RWPE1 (cell line): ENCODE measurements at regions not wholly inside any gene's neighbourhood (a gene's known extent, or its start where the extent isn't known, plus 50 kb on each side); places are given as distances from the start of the nearest gene placed in this dataset.

Experiments used
- CTCF ChIA-PET: fragments of 350-600 bp; sonication (Branson Sonifier 250); formaldehyde crosslinking; extraction: SDS; loops from one replicate; lab custom pipeline; 2021; lab: Yijun Ruan, JAX
- POLR2A ChIA-PET: fragments of 400-600 bp; formaldehyde crosslinking; extraction: SDS; loops from one replicate; lab custom pipeline; 2020; ENCODE audit warnings: antibody characterized with exemption; ENCODE audit not compliant: low non-redundant PET; lab: Yijun Ruan, JAX
- DNase-seq: peaks from one replicate; pipeline ENCODE4 v3.0.0; 2012; ENCODE audit warnings: low spot score
- H3K27ac ChIP-seq: fragments of 450-650 bp; 2 replicates; pipeline ENCODE4 v1.5.1; 2017
- TF ChIP-seq, protein P1 (sequence below): fragments of 450-650 bp; conservative IDR thresholded peaks from 2 replicates; pipeline ENCODE4 v1.5.1; 2017; ENCODE audit warnings: low read depth, mild to moderate bottlenecking

DNA sequence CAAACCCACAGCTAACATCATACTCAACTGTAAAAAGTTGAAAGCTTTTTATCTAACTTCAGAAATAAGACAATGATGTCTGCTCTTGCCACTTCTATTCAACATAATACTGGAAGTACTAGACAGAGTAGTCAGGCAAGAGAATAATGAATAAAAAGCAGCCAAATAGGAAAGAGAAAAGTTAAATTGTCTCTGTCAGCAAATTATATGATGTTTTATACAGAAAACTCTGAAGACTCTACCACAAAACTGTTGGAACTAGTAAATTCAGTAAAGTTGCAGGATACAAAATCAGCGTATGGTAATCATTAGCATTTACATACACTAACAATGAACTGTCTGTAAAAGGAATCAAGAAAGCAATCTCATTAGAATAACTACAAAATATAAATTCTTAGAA is 752.9 kb upstream of the CT83 start:
- ChIA-PET CTCF (no interaction called here), POLR2A (no interaction called here)
- no peak for DNase-seq
- TF ChIP-seq, protein P1, sequence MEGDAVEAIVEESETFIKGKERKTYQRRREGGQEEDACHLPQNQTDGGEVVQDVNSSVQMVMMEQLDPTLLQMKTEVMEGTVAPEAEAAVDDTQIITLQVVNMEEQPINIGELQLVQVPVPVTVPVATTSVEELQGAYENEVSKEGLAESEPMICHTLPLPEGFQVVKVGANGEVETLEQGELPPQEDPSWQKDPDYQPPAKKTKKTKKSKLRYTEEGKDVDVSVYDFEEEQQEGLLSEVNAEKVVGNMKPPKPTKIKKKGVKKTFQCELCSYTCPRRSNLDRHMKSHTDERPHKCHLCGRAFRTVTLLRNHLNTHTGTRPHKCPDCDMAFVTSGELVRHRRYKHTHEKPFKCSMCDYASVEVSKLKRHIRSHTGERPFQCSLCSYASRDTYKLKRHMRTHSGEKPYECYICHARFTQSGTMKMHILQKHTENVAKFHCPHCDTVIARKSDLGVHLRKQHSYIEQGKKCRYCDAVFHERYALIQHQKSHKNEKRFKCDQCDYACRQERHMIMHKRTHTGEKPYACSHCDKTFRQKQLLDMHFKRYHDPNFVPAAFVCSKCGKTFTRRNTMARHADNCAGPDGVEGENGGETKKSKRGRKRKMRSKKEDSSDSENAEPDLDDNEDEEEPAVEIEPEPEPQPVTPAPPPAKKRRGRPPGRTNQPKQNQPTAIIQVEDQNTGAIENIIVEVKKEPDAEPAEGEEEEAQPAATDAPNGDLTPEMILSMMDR: no peak
- H3K27ac ChIP-seq: no peak overlapping the region

DNA sequence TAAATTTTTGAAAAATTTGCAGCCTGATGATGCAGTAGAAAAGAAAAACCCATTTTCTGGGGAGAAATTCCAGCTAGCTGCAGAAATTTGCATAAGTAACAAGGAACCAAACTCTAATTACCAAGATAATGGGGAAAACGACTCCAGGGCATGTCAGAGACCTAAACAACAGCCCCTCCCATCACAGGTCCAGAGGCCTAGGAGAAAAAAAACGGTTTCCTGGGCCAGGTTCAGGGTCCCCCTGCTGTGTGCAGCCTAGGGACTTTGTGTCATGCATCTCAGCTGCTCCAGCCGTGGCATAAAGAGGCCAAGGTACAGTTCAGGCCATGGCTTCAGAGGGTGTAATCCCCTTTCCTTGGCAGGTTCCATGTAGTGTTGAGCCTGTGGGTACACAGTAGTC is 733.7 kb upstream of the CT83 start:
- ChIA-PET CTCF (no interaction called here), POLR2A (no interaction called here)
- TF ChIP-seq, protein P1: no peak
- DNase-seq: no peak
- H3K27ac ChIP-seq: no peak overlapping the region

DNA sequence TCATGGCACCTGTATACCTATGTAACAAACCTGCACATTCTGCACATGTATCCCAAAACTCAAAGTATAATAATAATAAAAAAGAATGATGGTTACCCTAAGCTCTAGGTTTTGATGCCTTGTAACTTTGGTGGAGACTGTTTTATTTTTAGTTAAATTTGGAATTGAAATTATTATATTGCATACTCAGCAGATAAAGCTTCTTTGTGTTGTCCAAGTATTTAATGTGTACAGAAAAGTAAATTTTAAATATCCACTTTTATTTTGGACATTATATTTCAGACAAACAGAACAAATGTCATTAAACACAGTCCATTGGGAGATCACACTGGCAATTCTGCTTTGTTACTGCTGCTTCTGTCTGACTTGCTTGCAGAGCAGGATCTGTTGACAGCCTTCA is 684.5 kb upstream of the CT83 start:
- CTCF ChIA-PET: interaction anchor here (0.8 kb wide), 1 partner anchor 18 kb away, joined by 4 read pairs; no protein-coding TSS in a partner anchor
- H3K27ac ChIP-seq: no peak overlapping the region
- no peak for DNase-seq
- TF ChIP-seq, protein P1: no peak
- POLR2A ChIA-PET: no interaction called here

DNA sequence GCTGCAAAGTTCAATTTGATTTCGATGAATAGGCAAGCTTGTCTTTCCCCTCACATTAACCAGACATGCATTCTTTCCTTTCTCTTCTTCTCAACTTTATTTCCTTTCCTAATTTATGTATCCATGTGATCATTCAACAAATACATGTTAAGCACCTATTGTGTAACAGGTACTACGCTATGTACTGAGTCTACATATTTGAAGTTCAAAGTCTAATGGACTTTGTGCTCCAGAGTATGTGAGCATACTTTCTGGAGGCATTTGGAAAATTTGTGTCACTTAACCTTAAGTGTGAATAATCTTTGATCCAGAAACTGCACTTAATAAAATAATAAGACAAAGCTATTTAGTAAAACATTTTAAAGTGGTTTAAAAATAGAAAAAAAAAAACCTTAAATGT is 675.3 kb upstream of the CT83 start:
- POLR2A ChIA-PET: no interaction called here
- no peak overlapping the region for H3K27ac ChIP-seq
- DNase-seq: no peak
- TF ChIP-seq, protein P1: no peak
- CTCF ChIA-PET: no interaction called here

DNA sequence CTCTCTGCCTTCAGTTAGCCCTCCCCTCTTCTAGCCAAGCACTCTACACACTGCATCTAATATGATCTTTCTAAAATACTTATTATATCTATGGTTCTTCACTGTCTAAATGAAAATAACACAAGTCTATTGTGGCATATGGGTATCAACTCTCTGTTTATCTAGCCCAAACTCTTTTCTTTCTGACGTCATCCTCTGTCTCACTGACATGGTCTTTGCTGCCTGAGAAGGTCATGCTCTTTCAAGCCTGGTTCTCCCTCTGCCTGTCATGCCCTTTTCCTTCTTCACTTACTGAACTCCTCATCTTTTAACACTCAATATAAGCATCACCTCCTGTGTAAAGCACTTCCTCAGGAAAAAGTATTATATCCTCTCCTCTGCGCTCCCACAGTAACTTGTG is 672.2 kb upstream of the CT83 start:
- no peak overlapping the region for H3K27ac ChIP-seq
- DNase-seq: no peak
- ChIA-PET CTCF (no interaction called here), POLR2A (no interaction called here)
- TF ChIP-seq, protein P1: no peak

DNA sequence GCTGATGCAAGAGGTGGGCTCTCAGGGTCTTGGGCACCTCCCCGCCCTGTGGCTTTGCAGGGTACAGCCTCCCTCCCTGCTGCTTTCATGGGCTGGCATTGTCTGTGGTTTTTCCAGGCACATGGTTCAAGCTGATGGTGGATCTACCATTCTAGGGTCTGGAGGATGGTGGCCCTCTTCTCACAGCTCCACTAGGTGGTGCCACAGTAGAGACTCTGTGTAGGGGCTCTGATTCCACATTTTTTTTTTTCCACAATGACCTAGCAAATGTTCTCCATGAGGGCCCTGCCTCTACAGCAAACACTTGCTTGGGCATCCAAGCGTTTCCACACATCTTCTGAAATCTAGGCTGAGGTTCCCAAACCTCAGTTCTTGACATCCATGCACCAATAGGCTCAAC is 657.9 kb upstream of the CT83 start:
- ChIA-PET POLR2A (no interaction called here), CTCF (interaction anchor here (0.7 kb wide), 1 partner anchor 928 kb away, joined by 8 read pairs; no protein-coding TSS in a partner anchor)
- TF ChIP-seq, protein P1: no peak
- DNase-seq: no peak
- no peak overlapping the region for H3K27ac ChIP-seq

DNA sequence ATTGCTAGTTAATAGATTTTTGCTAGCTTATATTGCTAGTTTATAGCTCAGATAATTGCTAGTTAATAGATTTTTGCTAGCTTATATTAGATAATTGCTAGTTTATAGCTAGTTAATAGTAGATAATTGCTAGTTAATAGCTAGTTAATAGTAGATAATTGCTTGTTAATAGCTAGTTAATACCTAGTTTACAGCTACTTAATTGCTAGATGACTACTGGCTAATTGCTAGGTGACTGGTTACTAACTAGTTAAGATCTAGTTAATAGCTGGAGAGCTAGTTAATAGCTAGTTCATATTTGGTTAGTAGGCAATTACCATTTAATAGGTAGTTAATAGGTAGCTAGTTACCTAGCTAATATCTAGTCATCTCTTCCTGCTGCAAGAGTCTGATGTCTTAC is 633.8 kb upstream of the CT83 start:
- DNase-seq: no peak
- no peak overlapping the region for H3K27ac ChIP-seq
- POLR2A ChIA-PET: no interaction called here
- TF ChIP-seq, protein P1: no peak
- CTCF ChIA-PET: no interaction called here
